H9 (cell line): ENCODE measurements at regions not wholly inside any gene's neighbourhood (a gene's known extent, or its start where the extent isn't known, plus 50 kb on each side); places are given as distances from the start of the nearest gene placed in this dataset.

Source experiments
- DNase-seq: peaks from one replicate; pipeline ENCODE4 v3.0.0-alpha.2; 2017
- H2AFZ ChIP-seq: one replicate; pipeline ENCODE4 v1.6.1; 2013; ENCODE audit warnings: mild to moderate bottlenecking, low read length, control low read depth, moderate library complexity
- H2AK5ac ChIP-seq: 2 replicates; pipeline ENCODE4 v1.6.1; 2013; ENCODE audit warnings: low read length, control low read depth, mixed read lengths; ENCODE audit not compliant: insufficient read length
- H2BK120ac ChIP-seq: one replicate; pipeline ENCODE4 v1.6.1; 2013; ENCODE audit warnings: low read depth, mild to moderate bottlenecking, low read length, control low read depth, inconsistent platforms; ENCODE audit not compliant: poor library complexity, severe bottlenecking
- H2BK12ac ChIP-seq: 2 replicates; pipeline ENCODE4 v1.6.1; 2013; ENCODE audit warnings: low read length, control low read depth, mixed read lengths, low read depth; ENCODE audit not compliant: insufficient read length
- H2BK15ac ChIP-seq: 2 replicates; pipeline ENCODE4 v1.6.1; 2013; ENCODE audit warnings: low read depth, low read length, control low read depth
- H2BK20ac ChIP-seq: one replicate; pipeline ENCODE4 v1.6.1; 2013; ENCODE audit warnings: low read depth, mild to moderate bottlenecking, low read length, control low read depth, inconsistent platforms; ENCODE audit not compliant: poor library complexity, severe bottlenecking
- H2BK5ac ChIP-seq: 2 replicates; pipeline ENCODE4 v1.6.1; 2013; ENCODE audit warnings: low read length, control low read depth, mixed read lengths; ENCODE audit not compliant: insufficient read length
- H3K14ac ChIP-seq: 2 replicates; pipeline ENCODE4 v1.6.1; 2013; ENCODE audit warnings: low read length, control low read depth; ENCODE audit not compliant: insufficient read depth
- H3K18ac ChIP-seq: 2 replicates; pipeline ENCODE4 v1.6.1; 2013; ENCODE audit warnings: low read depth, mild to moderate bottlenecking, mixed read lengths, low read length, control low read depth; ENCODE audit not compliant: insufficient read length
- H3K23ac ChIP-seq: 2 replicates; pipeline ENCODE4 v1.6.1; 2013; ENCODE audit warnings: low read length, control low read depth, mixed read lengths, low read depth; ENCODE audit not compliant: insufficient read length
- H3K23me2 ChIP-seq: 2 replicates; pipeline ENCODE4 v1.6.1; 2013; ENCODE audit warnings: low read depth, mild to moderate bottlenecking, mixed read lengths, low read length, control low read depth; ENCODE audit not compliant: insufficient read length, poor library complexity, severe bottlenecking
- H3K27ac ChIP-seq: 2 replicates; pipeline ENCODE4 v1.5.1; 2013; ENCODE audit warnings: low read length, control low read depth, mixed read lengths, low read depth; ENCODE audit not compliant: insufficient read length
- H3K27me3 ChIP-seq: 2 replicates; pipeline ENCODE4 v1.6.1; 2013; ENCODE audit warnings: low read length, control low read depth, inconsistent platforms; ENCODE audit not compliant: insufficient read depth
- H3K4ac ChIP-seq: 2 replicates; pipeline ENCODE4 v1.6.1; 2013; ENCODE audit warnings: low read depth, mild to moderate bottlenecking, control low read depth, inconsistent platforms, low read length, moderate library complexity
- H3K4me1 ChIP-seq: 2 replicates; pipeline ENCODE4 v1.6.1; 2013; ENCODE audit warnings: low read length, control low read depth, inconsistent platforms; ENCODE audit not compliant: insufficient read depth
- H3K4me2 ChIP-seq: 2 replicates; pipeline ENCODE4 v1.6.1; 2013; ENCODE audit warnings: low read length, control low read depth, mixed read lengths; ENCODE audit not compliant: insufficient read length, insufficient read depth
- H3K56ac ChIP-seq: 2 replicates; pipeline ENCODE4 v1.6.1; 2013; ENCODE audit warnings: low read depth, mild to moderate bottlenecking, mixed read lengths, low read length, control low read depth; ENCODE audit not compliant: insufficient read length
- H3K79me1 ChIP-seq: 2 replicates; pipeline ENCODE4 v1.6.1; 2013; ENCODE audit warnings: low read depth, mild to moderate bottlenecking, moderate library complexity, low read length, control low read depth, inconsistent platforms; ENCODE audit not compliant: insufficient read depth, poor library complexity, severe bottlenecking
- H3K79me2 ChIP-seq: 2 replicates; pipeline ENCODE4 v1.6.1; 2013; ENCODE audit warnings: low read length, control low read depth, inconsistent platforms; ENCODE audit not compliant: insufficient read depth
- H3K9ac ChIP-seq: 2 replicates; pipeline ENCODE4 v1.6.1; 2013; ENCODE audit warnings: low read length, control low read depth, mixed read lengths; ENCODE audit not compliant: insufficient read length; ENCODE audit errors: extremely low read depth
- H3K9me3 ChIP-seq: one replicate; pipeline ENCODE4 v1.6.1; 2013; ENCODE audit warnings: low read depth, low read length, inconsistent platforms; ENCODE audit not compliant: control insufficient read depth
- H3T11ph ChIP-seq: one replicate; pipeline ENCODE4 v1.6.1; 2013; ENCODE audit warnings: mild to moderate bottlenecking, low read length, control low read depth, inconsistent platforms
- H4K20me1 ChIP-seq: one replicate; pipeline ENCODE4 v1.6.1; 2013; ENCODE audit not compliant: control insufficient read depth, insufficient read length, insufficient read depth
- H4K5ac ChIP-seq: 2 replicates; pipeline ENCODE4 v1.6.1; 2013; ENCODE audit warnings: low read depth, mild to moderate bottlenecking, mixed read lengths, low read length, control low read depth; ENCODE audit not compliant: insufficient read length
- H4K8ac ChIP-seq: replicated peaks from 2 replicates; pipeline ENCODE4 v1.6.1; 2013; ENCODE audit warnings: low read length, control low read depth, mixed read lengths, low read depth; ENCODE audit not compliant: insufficient read length
- H4K91ac ChIP-seq: 2 replicates; pipeline ENCODE4 v1.6.1; 2013; ENCODE audit warnings: low read depth, mild to moderate bottlenecking, moderate library complexity, mixed read lengths, low read length, control low read depth; ENCODE audit not compliant: insufficient read length
- H3K27ac Mint-ChIP-seq, 3 experiments: 2 replicates in 2 of 3; 3 replicates in 1 of 3; pipeline ENCODE4 v1.8.0; 2020 to 2021; ENCODE audit warnings: mixed read lengths in 3 of 3, mild to moderate bottlenecking in 1 of 3, moderate library complexity in 1 of 3
- H3K27me3 Mint-ChIP-seq: 2 replicates; pipeline ENCODE4 v1.8.0; 2021; ENCODE audit warnings: low read depth, mild to moderate bottlenecking, moderate library complexity, mixed read lengths
- H3K36me3 Mint-ChIP-seq, 3 experiments: 2 replicates in 2 of 3; 3 replicates in 1 of 3; pipeline ENCODE4 v1.8.0; 2020 to 2021; ENCODE audit warnings: low read depth in 3 of 3, mixed read lengths in 3 of 3; ENCODE audit not compliant: insufficient read depth in 1 of 3
- H3K4me1 Mint-ChIP-seq, 2 experiments: 2 replicates each; pipeline ENCODE4 v1.8.0; 2020; ENCODE audit warnings: mixed read lengths in 2 of 2
- H3K4me3 Mint-ChIP-seq, 2 experiments: 2 replicates in 1 of 2; 3 replicates in 1 of 2; pipeline ENCODE4 v1.8.0; 2020 to 2021; ENCODE audit warnings: mild to moderate bottlenecking in 2 of 2, mixed read lengths in 2 of 2, moderate library complexity in 1 of 2
- H3K9me3 Mint-ChIP-seq, 2 experiments: 2 replicates in 1 of 2; 3 replicates in 1 of 2; pipeline ENCODE4 v1.8.0; 2020; ENCODE audit warnings: mild to moderate bottlenecking in 2 of 2, mixed read lengths in 2 of 2, moderate library complexity in 1 of 2
- WGBS: extraction: QIAGEN DNeasy Blood & Tissue Kit; methylation state at CpG from one replicate; pipeline ENCODE4 v1.1.7; 2013; ENCODE audit warnings: missing lambda C conversion rate, low lambda C conversion rate, mixed read lengths; ENCODE audit not compliant: insufficient read length; ENCODE audit errors: extremely low coverage; 5-methylcytosine and 5-hydroxymethylcytosine counted together
- TF ChIP-seq, protein P1 (sequence below): fragments of 200-600 bp; sonication (generic); conservative IDR thresholded peaks from 3 replicates; pipeline ENCODE4 v1.8.0; 2021; ENCODE audit warnings: antibody characterized with exemption, mild to moderate bottlenecking

- H3K4me2 ChIP-seq = no peak overlapping the region
- H3K4me3 Mint-ChIP-seq = no peak overlapping the region
- H3K27me3 ChIP-seq = no peaks in the 10 kb centered on the region
- no peak overlapping the region for H3K27ac Mint-ChIP-seq
- H2BK12ac ChIP-seq = no peak overlapping the region
- H3K56ac ChIP-seq = no peak overlapping the region
- H3T11ph ChIP-seq = no peak overlapping the region
- no peak overlapping the region for H2AFZ ChIP-seq
- H3K14ac ChIP-seq = no peak overlapping the region
- no peak overlapping the region for H4K91ac ChIP-seq
- H3K27ac ChIP-seq = no peak overlapping the region
- no peaks in the 10 kb centered on the region for H3K4me1 Mint-ChIP-seq
- no peaks in the 10 kb centered on the region for H3K79me2 ChIP-seq
- no peaks in the 10 kb centered on the region for H3K27me3 Mint-ChIP-seq
- no peak overlapping the region for H3K4ac ChIP-seq
- WGBS = no CpG with 5 or more reads among the region's 1 CpG
- H4K8ac ChIP-seq = no peak overlapping the region
- H3K79me1 ChIP-seq = no peaks in the 10 kb centered on the region
- H3K36me3 Mint-ChIP-seq = no peaks in the 10 kb centered on the region
- H2BK15ac ChIP-seq = no peak overlapping the region
- H2BK5ac ChIP-seq = no peak overlapping the region
- no peak overlapping the region for H2AK5ac ChIP-seq
- H3K23me2 ChIP-seq = no peaks in the 10 kb centered on the region
- H4K5ac ChIP-seq = no peak overlapping the region
- H3K18ac ChIP-seq = no peak overlapping the region
- H3K23ac ChIP-seq = no peak overlapping the region
- H2BK20ac ChIP-seq = no peak overlapping the region
- H3K9ac ChIP-seq = no peak overlapping the region
- no peak overlapping the region for H2BK120ac ChIP-seq
- TF ChIP-seq, protein P1, sequence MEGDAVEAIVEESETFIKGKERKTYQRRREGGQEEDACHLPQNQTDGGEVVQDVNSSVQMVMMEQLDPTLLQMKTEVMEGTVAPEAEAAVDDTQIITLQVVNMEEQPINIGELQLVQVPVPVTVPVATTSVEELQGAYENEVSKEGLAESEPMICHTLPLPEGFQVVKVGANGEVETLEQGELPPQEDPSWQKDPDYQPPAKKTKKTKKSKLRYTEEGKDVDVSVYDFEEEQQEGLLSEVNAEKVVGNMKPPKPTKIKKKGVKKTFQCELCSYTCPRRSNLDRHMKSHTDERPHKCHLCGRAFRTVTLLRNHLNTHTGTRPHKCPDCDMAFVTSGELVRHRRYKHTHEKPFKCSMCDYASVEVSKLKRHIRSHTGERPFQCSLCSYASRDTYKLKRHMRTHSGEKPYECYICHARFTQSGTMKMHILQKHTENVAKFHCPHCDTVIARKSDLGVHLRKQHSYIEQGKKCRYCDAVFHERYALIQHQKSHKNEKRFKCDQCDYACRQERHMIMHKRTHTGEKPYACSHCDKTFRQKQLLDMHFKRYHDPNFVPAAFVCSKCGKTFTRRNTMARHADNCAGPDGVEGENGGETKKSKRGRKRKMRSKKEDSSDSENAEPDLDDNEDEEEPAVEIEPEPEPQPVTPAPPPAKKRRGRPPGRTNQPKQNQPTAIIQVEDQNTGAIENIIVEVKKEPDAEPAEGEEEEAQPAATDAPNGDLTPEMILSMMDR = peak; percentile 53; the same call in 2 of the 3 replicates
- peak; percentile 39 for DNase-seq
- H4K20me1 ChIP-seq = no peaks in the 10 kb centered on the region
- H3K4me1 ChIP-seq = no peaks in the 10 kb centered on the region
- no peaks in the 10 kb centered on the region for H3K9me3 Mint-ChIP-seq
- H3K9me3 ChIP-seq = no peaks in the 10 kb centered on the region
These were observed 1033.5 kb upstream of the TMEFF2 start for GRCh38 chr2:193228276-193228675.
